MM.1S (cell line): ENCODE measurements at regions not wholly inside any gene's neighbourhood (a gene's known extent, or its start where the extent isn't known, plus 50 kb on each side); places are given as distances from the start of the nearest gene placed in this dataset.

Experiments used
- DNase-seq: peaks from one replicate; pipeline ENCODE4 v3.0.0-alpha.2; 2015
- H2AFZ ChIP-seq: fragments of 300-600 bp; sonication (generic); 2 replicates; pipeline ENCODE4 v1.6.0; 2016; ENCODE audit warnings: antibody characterized with exemption, low read length
- H3F3A ChIP-seq: fragments of 300-600 bp; sonication (generic); 2 replicates; pipeline ENCODE4 v1.6.1; 2016; ENCODE audit warnings: mild to moderate bottlenecking, antibody characterized with exemption, low read length, moderate library complexity, mixed read lengths; ENCODE audit not compliant: insufficient read depth
- H3K27ac ChIP-seq: fragments of 300-600 bp; sonication (generic); 2 replicates; pipeline ENCODE4 v1.5.1; 2016; ENCODE audit warnings: mild to moderate bottlenecking, low read length
- H3K27me3 ChIP-seq: fragments of 300-600 bp; sonication (generic); replicated peaks from 2 replicates; pipeline ENCODE4 v1.6.0; 2016; ENCODE audit warnings: low read length; ENCODE audit not compliant: insufficient read depth
- H3K36me3 ChIP-seq: fragments of 300-600 bp; sonication (generic); replicated peaks from 2 replicates; pipeline ENCODE4 v1.6.1; 2016; ENCODE audit warnings: mild to moderate bottlenecking, low read length, mixed read lengths; ENCODE audit not compliant: insufficient read depth
- H3K4me1 ChIP-seq: fragments of 300-600 bp; sonication (generic); 2 replicates; pipeline ENCODE4 v1.6.1; 2016; ENCODE audit warnings: low read length, mixed read lengths
- H3K4me2 ChIP-seq: fragments of 300-600 bp; sonication (generic); 2 replicates; pipeline ENCODE4 v1.6.0; 2016; ENCODE audit warnings: low read depth, low read length
- H3K4me3 ChIP-seq: fragments of 300-600 bp; sonication (generic); 2 replicates; pipeline ENCODE4 v1.5.1; 2016; ENCODE audit warnings: low read length, mixed read lengths
- H3K79me2 ChIP-seq: fragments of 300-600 bp; sonication (generic); 2 replicates; pipeline ENCODE4 v1.6.1; 2016; ENCODE audit warnings: mixed run types, low read length, mixed read lengths
- H3K9ac ChIP-seq: fragments of 300-600 bp; sonication (generic); 2 replicates; pipeline ENCODE4 v1.6.1; 2016; ENCODE audit warnings: low read length, mixed read lengths
- H3K9me2 ChIP-seq: fragments of 300-600 bp; sonication (generic); replicated peaks from 2 replicates; pipeline ENCODE4 v1.6.1; 2016; ENCODE audit warnings: mild to moderate bottlenecking, low read length, mixed read lengths; ENCODE audit not compliant: insufficient read depth
- H3K9me3 ChIP-seq: fragments of 300-600 bp; sonication (generic); replicated peaks from 2 replicates; pipeline ENCODE4 v1.6.1; 2016; ENCODE audit warnings: mild to moderate bottlenecking, low read length, mixed read lengths; ENCODE audit not compliant: insufficient read depth
- H4K20me1 ChIP-seq: fragments of 300-600 bp; sonication (generic); 2 replicates; pipeline ENCODE4 v1.6.1; 2016; ENCODE audit warnings: mild to moderate bottlenecking, low read length, moderate library complexity, mixed read lengths; ENCODE audit not compliant: insufficient read depth
- EZH2 ChIP-seq: fragments of 300-600 bp; sonication (generic); optimal IDR thresholded peaks from 2 replicates; pipeline ENCODE3; 2017; ENCODE audit warnings: low read depth, mild to moderate bottlenecking, antibody characterized with exemption, low read length, mixed read lengths
- EZH2phosphoT487 ChIP-seq: fragments of 300-600 bp; sonication (generic); IDR thresholded peaks from 2 replicates; pipeline ENCODE4 v1.6.1; 2018; ENCODE audit warnings: antibody characterized with exemption, low read length
- TF ChIP-seq, protein P1 (sequence below): fragments of 300-600 bp; sonication (generic); IDR thresholded peaks from 2 replicates; pipeline ENCODE4 v1.5.1; 2016; ENCODE audit warnings: antibody characterized with exemption, low read length, mixed read lengths

DNA sequence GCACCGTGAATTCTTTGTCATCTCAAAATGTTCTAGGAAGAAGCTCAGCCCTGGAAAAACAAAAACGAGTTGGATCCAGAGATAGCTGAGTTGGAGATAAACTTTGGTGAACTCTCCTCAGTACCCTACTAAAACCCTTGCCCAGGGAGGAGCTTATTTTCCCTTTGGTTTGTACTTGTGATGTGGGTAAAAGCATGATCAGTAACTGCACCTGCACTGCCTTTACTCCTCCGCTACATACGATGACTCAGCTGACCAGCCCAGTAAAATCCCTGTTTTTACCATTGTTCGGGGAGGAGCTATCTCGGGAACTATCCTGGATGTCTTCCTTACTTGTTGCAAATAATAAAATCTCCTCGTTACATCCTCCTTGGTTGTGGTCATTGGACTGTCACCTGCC, 359.3 kb downstream of the SH2D4B start:
- Histone ChIP-seq H3K79me2 (no peaks in the 10 kb centered on the region), H2AFZ (no peak overlapping the region), H3F3A (no peaks in the 10 kb centered on the region), H3K9me2 (no peaks in the 10 kb centered on the region), H3K9ac (no peak overlapping the region), H3K36me3 (no peaks in the 10 kb centered on the region), H4K20me1 (no peaks in the 10 kb centered on the region), H3K4me2 (no peak overlapping the region), H3K4me3 (no peak overlapping the region), H3K27ac (no peak overlapping the region), H3K4me1 (no peaks in the 10 kb centered on the region), H3K27me3 (no peaks in the 10 kb centered on the region), H3K9me3 (no peaks in the 10 kb centered on the region)
- TF ChIP-seq EZH2 (no peak), EZH2phosphoT487 (no peak)
- TF ChIP-seq, protein P1, sequence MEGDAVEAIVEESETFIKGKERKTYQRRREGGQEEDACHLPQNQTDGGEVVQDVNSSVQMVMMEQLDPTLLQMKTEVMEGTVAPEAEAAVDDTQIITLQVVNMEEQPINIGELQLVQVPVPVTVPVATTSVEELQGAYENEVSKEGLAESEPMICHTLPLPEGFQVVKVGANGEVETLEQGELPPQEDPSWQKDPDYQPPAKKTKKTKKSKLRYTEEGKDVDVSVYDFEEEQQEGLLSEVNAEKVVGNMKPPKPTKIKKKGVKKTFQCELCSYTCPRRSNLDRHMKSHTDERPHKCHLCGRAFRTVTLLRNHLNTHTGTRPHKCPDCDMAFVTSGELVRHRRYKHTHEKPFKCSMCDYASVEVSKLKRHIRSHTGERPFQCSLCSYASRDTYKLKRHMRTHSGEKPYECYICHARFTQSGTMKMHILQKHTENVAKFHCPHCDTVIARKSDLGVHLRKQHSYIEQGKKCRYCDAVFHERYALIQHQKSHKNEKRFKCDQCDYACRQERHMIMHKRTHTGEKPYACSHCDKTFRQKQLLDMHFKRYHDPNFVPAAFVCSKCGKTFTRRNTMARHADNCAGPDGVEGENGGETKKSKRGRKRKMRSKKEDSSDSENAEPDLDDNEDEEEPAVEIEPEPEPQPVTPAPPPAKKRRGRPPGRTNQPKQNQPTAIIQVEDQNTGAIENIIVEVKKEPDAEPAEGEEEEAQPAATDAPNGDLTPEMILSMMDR, result no peak
- DNase-seq, result no peak

DNA sequence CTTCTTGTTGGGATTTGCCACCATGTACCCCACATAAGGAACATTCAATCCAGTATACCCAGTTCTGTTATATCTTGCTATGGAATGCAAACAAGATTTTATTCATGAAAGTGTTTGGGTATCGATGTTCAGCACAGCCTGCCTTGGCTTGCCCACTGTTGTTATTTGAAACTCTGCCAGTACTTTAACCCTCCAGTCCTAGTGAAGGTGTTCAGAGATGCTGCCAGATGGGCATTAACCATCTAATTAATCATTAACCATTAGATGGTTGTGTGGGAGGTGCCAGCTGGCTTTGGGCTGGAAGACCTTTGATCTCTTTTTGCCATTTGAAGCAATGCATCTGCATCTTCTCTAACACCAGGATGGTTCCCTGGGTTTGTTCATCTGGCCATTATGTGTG, 363.0 kb downstream of the SH2D4B start:
- H3K4me2 ChIP-seq, result no peak overlapping the region
- H3K27me3 ChIP-seq, result no peaks in the 10 kb centered on the region
- H3K27ac ChIP-seq, result no peak overlapping the region
- no peak overlapping the region for H3K4me3 ChIP-seq
- no peak for DNase-seq
- no peaks in the 10 kb centered on the region for H3F3A ChIP-seq
- H2AFZ ChIP-seq, result no peak overlapping the region
- no peaks in the 10 kb centered on the region for H3K4me1 ChIP-seq
- no peaks in the 10 kb centered on the region for H4K20me1 ChIP-seq
- no peaks in the 10 kb centered on the region for H3K79me2 ChIP-seq
- H3K9ac ChIP-seq, result no peak overlapping the region
- no peaks in the 10 kb centered on the region for H3K36me3 ChIP-seq
- H3K9me2 ChIP-seq, result no peaks in the 10 kb centered on the region
- TF ChIP-seq EZH2, result no peak
- TF ChIP-seq, protein P1, result no peak
- no peak for TF ChIP-seq EZH2phosphoT487
- H3K9me3 ChIP-seq, result no peaks in the 10 kb centered on the region

DNA sequence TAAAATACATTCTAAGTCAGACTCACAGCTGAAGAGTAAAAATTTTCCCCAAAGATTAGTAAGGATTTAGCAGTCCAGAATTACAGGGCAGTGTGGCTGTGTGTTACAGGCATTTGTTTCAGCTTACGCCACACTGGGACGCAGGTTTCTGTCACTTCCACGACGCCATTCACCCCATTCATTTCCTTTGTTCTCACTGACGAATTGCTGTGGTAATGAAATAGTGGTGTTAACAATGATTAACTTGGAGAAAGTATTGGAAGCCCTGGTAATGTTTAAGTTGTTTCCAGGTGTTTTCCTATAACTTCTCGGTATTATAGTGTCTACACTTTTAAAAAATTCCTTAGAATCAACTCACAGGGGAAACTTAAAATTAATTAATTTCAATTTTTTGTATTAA, 370.9 kb downstream of the SH2D4B start:
- H3K27ac ChIP-seq, result no peak overlapping the region
- H2AFZ ChIP-seq, result no peak overlapping the region
- no peaks in the 10 kb centered on the region for H4K20me1 ChIP-seq
- no peaks in the 10 kb centered on the region for H3K4me1 ChIP-seq
- H3F3A ChIP-seq, result no peaks in the 10 kb centered on the region
- no peak for DNase-seq
- no peak overlapping the region for H3K9ac ChIP-seq
- H3K4me3 ChIP-seq, result no peak overlapping the region
- no peaks in the 10 kb centered on the region for H3K27me3 ChIP-seq
- no peaks in the 10 kb centered on the region for H3K9me3 ChIP-seq
- no peaks in the 10 kb centered on the region for H3K79me2 ChIP-seq
- no peak for TF ChIP-seq EZH2phosphoT487
- no peak for TF ChIP-seq EZH2
- TF ChIP-seq, protein P1, result no peak
- H3K4me2 ChIP-seq, result no peak overlapping the region
- no peaks in the 10 kb centered on the region for H3K36me3 ChIP-seq
- no peaks in the 10 kb centered on the region for H3K9me2 ChIP-seq
